ENCODE measurements at regions not wholly inside any gene's neighbourhood (a gene's known extent, or its start where the extent isn't known, plus 50 kb on each side); places are given as distances from the start of the nearest gene placed in this dataset.

DNA sequence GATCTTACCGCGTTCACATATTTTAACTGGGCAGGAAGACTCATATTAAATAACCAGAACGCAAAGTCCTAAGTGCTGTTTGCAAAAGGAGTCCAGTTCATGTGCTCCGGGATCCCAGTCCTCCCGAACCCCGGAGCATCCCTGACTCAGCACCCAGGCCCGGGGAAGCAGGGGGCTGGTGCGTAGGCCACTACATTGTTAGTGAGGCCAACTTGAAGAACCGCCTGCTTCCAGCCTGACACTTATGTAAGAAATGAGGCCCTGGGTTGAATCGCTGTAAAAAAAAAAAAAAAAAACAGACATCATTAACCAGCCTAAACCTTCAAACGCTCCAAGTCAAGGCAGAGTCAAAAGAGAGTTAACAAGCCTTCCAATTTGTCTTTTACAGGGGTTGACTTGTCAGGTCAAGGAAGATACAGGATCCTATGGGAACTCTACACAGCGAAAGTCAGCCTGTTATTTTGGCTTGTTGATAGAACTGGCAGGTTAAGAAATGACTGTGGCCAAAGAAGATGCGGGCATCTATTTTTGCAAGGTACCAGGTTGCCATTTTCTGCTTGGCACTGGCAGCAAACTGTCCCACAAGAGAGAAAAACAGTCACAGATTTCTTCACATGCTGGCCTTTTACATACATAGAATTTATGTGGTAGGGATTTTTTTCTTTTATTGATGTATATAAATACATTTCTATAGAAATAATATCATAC lies 93.3 kb downstream of the ACTL7B start:
- no peaks in the 10 kb centered on the region for H3K9me3 ChIP-seq (replicated peaks; ENCODE audit: low read length)
- H3K9ac ChIP-seq (ENCODE audit: low read depth, low read length) = no peak overlapping the region
- H3K4me1 ChIP-seq (ENCODE audit: control insufficient read depth, insufficient read depth, low read length) = no peaks in the 10 kb centered on the region
- H3K36me3 ChIP-seq (ENCODE audit: insufficient read depth, low read length) = no peaks in the 10 kb centered on the region
- no peak overlapping the region for H3K4me3 ChIP-seq (ENCODE audit: low read length)
- peaks cover 8% of the 10 kb centered on the region for H3K27me3 ChIP-seq (ENCODE audit: control insufficient read depth, insufficient read depth, low read length)
- H3K4me2 ChIP-seq (ENCODE audit: low read length) = no peak overlapping the region

DNA sequence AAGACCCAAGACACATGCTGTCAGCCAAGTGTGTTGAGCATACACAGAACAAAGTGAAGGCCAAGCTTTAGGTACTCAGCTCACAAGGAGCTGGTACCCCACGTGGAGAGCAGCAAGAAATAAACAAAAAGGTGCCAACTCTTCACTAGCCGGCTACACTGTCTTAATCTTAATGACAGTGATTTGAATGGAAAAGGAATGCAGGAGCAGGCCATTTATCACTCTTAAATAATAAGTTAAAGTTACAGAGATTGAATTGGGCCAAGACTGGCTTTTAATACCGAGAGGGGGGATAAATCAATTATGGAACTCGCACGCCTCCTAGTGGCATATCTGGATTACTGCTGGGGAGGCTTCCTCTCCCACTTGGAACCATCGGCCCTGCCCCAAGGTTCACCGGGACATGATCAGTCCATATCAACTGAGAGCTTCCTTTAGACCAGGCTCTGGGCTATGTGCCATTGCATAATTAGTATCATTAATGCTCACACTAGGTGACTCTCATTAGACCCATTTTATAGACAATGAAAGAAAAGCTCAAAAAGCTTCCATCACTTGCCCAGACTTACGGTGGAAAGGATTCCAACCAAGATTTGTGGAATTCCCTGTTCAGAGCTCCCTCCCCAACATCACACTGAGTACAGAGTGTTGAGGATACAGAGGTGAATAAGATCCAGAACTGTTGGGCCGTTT lies 94.0 kb downstream of the ACTL7B start:
- no peaks in the 10 kb centered on the region for H3K4me1 ChIP-seq (ENCODE audit: control insufficient read depth, insufficient read depth, low read length)
- H3K27me3 ChIP-seq (ENCODE audit: control insufficient read depth, insufficient read depth, low read length) = peaks cover 4% of the 10 kb centered on the region
- H3K9me3 ChIP-seq (replicated peaks; ENCODE audit: low read length) = no peaks in the 10 kb centered on the region
- H3K4me3 ChIP-seq (ENCODE audit: low read length) = no peak overlapping the region
- H3K4me2 ChIP-seq (ENCODE audit: low read length) = no peak overlapping the region
- H3K36me3 ChIP-seq (ENCODE audit: insufficient read depth, low read length) = no peaks in the 10 kb centered on the region
- no peak overlapping the region for H3K9ac ChIP-seq (ENCODE audit: low read depth, low read length)

DNA sequence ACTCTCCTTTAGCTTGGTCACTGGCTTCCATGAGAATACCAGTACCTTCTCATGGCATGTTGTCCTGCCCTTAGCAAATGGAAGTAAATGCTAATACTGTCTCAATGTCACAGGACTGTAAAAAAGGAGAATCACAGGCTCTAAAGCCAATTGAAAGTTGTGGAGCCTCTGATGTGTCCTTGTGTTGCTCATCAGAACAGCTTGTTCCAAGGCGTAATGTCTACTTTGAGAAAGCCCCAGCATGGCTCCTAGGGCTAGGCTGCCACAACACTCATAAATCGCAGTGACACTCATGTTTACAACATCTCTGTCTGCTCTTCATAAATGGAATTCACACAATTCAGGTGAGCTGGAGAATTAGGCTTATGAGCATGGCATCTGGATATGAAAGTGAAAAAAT lies 94.9 kb downstream of the ACTL7B start:
- H3K4me3 ChIP-seq (ENCODE audit: low read length) = no peak overlapping the region
- H3K27me3 ChIP-seq (ENCODE audit: control insufficient read depth, insufficient read depth, low read length) = peaks cover 4% of the 10 kb centered on the region
- no peaks in the 10 kb centered on the region for H3K36me3 ChIP-seq (ENCODE audit: insufficient read depth, low read length)
- no peaks in the 10 kb centered on the region for H3K9me3 ChIP-seq (replicated peaks; ENCODE audit: low read length)
- H3K4me1 ChIP-seq (ENCODE audit: control insufficient read depth, insufficient read depth, low read length) = no peaks in the 10 kb centered on the region
- H3K9ac ChIP-seq (ENCODE audit: low read depth, low read length) = no peak overlapping the region
- no peak overlapping the region for H3K4me2 ChIP-seq (ENCODE audit: low read length)

DNA sequence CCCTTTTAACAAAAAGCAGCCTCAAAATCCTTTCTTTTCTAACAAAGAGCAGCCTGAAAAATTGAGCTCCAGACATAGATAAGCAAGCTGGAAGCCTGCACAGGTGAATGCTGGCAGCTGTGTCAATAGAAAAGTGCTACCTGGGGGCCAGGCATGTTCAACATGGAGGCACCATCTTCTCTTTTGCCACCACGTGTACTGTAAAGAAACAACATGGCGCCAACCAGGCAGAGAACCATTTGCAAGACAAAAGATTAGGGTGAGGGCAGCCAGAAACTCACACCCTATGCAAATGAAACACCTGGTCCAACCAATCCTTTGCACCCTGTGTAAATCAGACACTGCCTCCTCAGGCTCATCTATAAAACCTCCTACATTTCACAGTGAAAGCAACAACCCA lies 96.0 kb downstream of the ACTL7B start:
- H3K4me3 ChIP-seq (ENCODE audit: low read length) = no peak overlapping the region
- no peaks in the 10 kb centered on the region for H3K9me3 ChIP-seq (replicated peaks; ENCODE audit: low read length)
- no peak overlapping the region for H3K9ac ChIP-seq (ENCODE audit: low read depth, low read length)
- no peaks in the 10 kb centered on the region for H3K4me1 ChIP-seq (ENCODE audit: control insufficient read depth, insufficient read depth, low read length)
- H3K27me3 ChIP-seq (ENCODE audit: control insufficient read depth, insufficient read depth, low read length) = peaks cover 3% of the 10 kb centered on the region
- no peak overlapping the region for H3K4me2 ChIP-seq (ENCODE audit: low read length)
- no peaks in the 10 kb centered on the region for H3K36me3 ChIP-seq (ENCODE audit: insufficient read depth, low read length)

DNA sequence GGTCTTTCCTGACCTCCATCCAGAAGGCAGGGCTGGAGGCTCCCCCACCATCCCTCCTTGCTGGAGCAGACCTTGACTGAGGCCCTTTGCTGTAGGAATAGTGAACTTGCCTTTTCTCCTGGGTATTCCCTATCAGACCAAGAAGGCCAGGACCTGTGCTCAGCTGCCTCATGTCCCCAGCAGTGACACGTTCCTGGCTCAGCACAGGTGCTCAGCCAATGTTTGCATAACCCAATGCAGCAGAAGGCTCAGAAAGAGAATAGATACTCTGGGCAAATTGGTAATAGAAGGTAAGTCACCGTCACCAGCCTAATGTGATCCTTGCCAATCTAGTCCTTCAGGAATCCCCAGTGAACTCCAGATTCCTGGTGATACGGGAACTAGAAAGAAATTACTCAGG lies 96.4 kb downstream of the ACTL7B start:
- Histone ChIP-seq H3K4me1 (ENCODE audit: control insufficient read depth, insufficient read depth, low read length) (no peaks in the 10 kb centered on the region), H3K9me3 (replicated peaks; ENCODE audit: low read length) (no peaks in the 10 kb centered on the region), H3K36me3 (ENCODE audit: insufficient read depth, low read length) (no peaks in the 10 kb centered on the region), H3K27me3 (ENCODE audit: control insufficient read depth, insufficient read depth, low read length) (no peaks in the 10 kb centered on the region), H3K9ac (ENCODE audit: low read depth, low read length) (no peak overlapping the region), H3K4me3 (ENCODE audit: low read length) (no peak overlapping the region), H3K4me2 (ENCODE audit: low read length) (no peak overlapping the region)

DNA sequence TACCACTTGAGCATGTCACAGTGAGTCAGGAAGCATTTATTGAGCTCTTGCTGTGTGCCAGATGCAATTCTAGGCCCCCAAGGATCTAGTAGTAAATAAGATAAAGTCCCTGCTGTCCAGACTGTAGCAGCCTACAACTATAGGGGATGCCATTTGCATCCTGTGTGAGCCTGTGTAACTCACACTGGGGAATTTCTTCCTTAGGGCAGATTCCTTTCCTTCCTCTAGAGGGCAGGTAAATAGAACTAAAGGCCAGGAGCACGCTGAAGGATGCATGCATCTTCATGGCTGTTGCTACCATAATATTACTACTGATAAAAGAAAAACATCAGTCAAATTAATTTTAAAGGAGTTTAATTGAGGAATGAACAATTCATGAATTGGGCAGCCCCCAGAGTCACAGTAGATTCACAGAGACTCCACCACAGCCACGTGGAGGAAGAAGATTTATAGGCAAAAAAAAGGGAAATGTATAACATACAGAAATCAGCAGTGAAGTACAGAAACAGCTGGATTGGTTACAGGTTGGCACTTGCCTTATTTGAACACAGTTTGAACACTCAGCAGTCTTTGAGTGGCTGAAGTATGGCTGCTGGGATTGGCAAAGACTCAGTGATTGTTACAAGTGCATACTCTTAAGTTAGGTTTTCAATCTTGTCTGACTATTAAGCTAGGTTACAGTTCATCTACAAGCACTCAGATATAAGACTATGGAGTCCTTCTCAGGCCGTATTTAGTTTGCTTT lies 98.9 kb downstream of the ACTL7B start:
- Histone ChIP-seq H3K9me3 (replicated peaks; ENCODE audit: low read length) (no peaks in the 10 kb centered on the region), H3K27me3 (ENCODE audit: control insufficient read depth, insufficient read depth, low read length) (no peaks in the 10 kb centered on the region), H3K36me3 (ENCODE audit: insufficient read depth, low read length) (no peaks in the 10 kb centered on the region), H3K4me2 (ENCODE audit: low read length) (no peak overlapping the region), H3K4me3 (ENCODE audit: low read length) (no peak overlapping the region), H3K4me1 (ENCODE audit: control insufficient read depth, insufficient read depth, low read length) (no peaks in the 10 kb centered on the region), H3K9ac (ENCODE audit: low read depth, low read length) (no peak overlapping the region)

DNA sequence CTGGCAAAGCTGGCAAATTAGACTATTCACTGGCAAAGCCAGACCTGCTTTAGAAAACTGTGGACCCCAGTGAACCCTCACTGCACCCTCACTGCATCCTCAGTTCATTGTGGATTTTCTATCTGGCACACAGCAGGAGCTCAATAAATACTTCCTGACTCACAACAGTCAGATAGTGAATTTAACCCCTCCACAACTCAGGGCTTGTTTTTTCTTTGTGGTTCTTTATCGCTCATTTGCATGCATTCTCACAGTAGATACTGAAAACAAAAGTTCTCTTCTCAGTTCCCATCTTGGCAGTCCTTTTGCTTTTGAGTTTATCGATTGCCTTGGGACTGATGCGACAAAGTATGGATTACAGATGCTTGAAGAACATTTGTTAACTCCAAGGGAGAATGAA lies 99.8 kb downstream of the ACTL7B start:
- Histone ChIP-seq H3K9me3 (replicated peaks; ENCODE audit: low read length) (no peaks in the 10 kb centered on the region), H3K9ac (ENCODE audit: low read depth, low read length) (no peak overlapping the region), H3K4me1 (ENCODE audit: control insufficient read depth, insufficient read depth, low read length) (no peaks in the 10 kb centered on the region), H3K4me3 (ENCODE audit: low read length) (no peak overlapping the region), H3K27me3 (ENCODE audit: control insufficient read depth, insufficient read depth, low read length) (peaks cover 5% of the 10 kb centered on the region), H3K4me2 (ENCODE audit: low read length) (no peak overlapping the region), H3K36me3 (ENCODE audit: insufficient read depth, low read length) (no peaks in the 10 kb centered on the region)

- Histone ChIP-seq H3K4me3 (ENCODE audit: low read length) (no peak overlapping the region), H3K27me3 (ENCODE audit: control insufficient read depth, insufficient read depth, low read length) (peaks cover 5% of the 10 kb centered on the region), H3K4me1 (ENCODE audit: control insufficient read depth, insufficient read depth, low read length) (no peaks in the 10 kb centered on the region), H3K4me2 (ENCODE audit: low read length) (no peak overlapping the region), H3K9me3 (replicated peaks; ENCODE audit: low read length) (no peaks in the 10 kb centered on the region), H3K36me3 (ENCODE audit: insufficient read depth, low read length) (no peaks in the 10 kb centered on the region), H3K9ac (ENCODE audit: low read depth, low read length) (no peak overlapping the region)
Measured at GRCh38 chr9:108751369-108751768, 104.4 kb downstream of the ACTL7B start.

DNA sequence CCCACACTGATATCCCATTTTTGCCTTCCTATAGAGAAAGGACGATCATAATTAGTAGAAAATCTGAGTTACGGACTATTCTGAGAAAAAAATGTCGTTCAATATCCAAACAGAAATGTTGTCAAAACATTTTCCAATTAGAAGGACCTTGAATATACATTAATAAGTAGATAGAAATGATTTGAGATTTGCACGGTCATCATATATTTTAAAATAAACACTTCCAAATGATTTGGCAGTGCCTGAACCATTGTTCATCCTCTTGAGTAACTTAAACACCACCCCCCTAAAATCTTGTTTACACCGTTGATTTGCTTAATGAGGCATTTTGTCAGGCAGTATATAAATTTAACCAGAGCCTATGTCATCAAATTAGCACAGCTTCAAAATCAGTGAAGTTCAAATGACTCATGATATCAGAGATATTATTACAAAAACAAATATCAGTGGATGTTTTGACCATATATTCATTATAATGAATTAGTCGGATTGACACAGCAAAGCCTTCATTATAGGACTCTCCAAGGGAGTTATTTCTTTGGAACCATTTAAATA lies 105.0 kb downstream of the ACTL7B start:
- H3K9ac ChIP-seq (ENCODE audit: low read depth, low read length) = no peak overlapping the region
- H3K36me3 ChIP-seq (ENCODE audit: insufficient read depth, low read length) = no peaks in the 10 kb centered on the region
- peaks cover 5% of the 10 kb centered on the region for H3K27me3 ChIP-seq (ENCODE audit: control insufficient read depth, insufficient read depth, low read length)
- no peak overlapping the region for H3K4me3 ChIP-seq (ENCODE audit: low read length)
- H3K4me1 ChIP-seq (ENCODE audit: control insufficient read depth, insufficient read depth, low read length) = no peaks in the 10 kb centered on the region
- H3K4me2 ChIP-seq (ENCODE audit: low read length) = no peak overlapping the region
- H3K9me3 ChIP-seq (replicated peaks; ENCODE audit: low read length) = no peaks in the 10 kb centered on the region

GRCh38 chr9:108748776-108749175 lies 107.0 kb downstream of the ACTL7B start:
- H3K9me3 ChIP-seq (replicated peaks; ENCODE audit: low read length) = no peaks in the 10 kb centered on the region
- H3K9ac ChIP-seq (ENCODE audit: low read depth, low read length) = no peak overlapping the region
- H3K4me1 ChIP-seq (ENCODE audit: control insufficient read depth, insufficient read depth, low read length) = no peaks in the 10 kb centered on the region
- peaks cover 5% of the 10 kb centered on the region for H3K27me3 ChIP-seq (ENCODE audit: control insufficient read depth, insufficient read depth, low read length)
- H3K4me2 ChIP-seq (ENCODE audit: low read length) = no peak overlapping the region
- H3K36me3 ChIP-seq (ENCODE audit: insufficient read depth, low read length) = no peaks in the 10 kb centered on the region
- no peak overlapping the region for H3K4me3 ChIP-seq (ENCODE audit: low read length)

GRCh38 chr9:108746864-108747263 lies 108.9 kb downstream of the ACTL7B start:
- H3K9me3 ChIP-seq (replicated peaks; ENCODE audit: low read length) = no peaks in the 10 kb centered on the region
- no peak overlapping the region for H3K4me3 ChIP-seq (ENCODE audit: low read length)
- H3K36me3 ChIP-seq (ENCODE audit: insufficient read depth, low read length) = no peaks in the 10 kb centered on the region
- H3K4me1 ChIP-seq (ENCODE audit: control insufficient read depth, insufficient read depth, low read length) = no peaks in the 10 kb centered on the region
- peaks cover 5% of the 10 kb centered on the region for H3K27me3 ChIP-seq (ENCODE audit: control insufficient read depth, insufficient read depth, low read length)
- no peak overlapping the region for H3K4me2 ChIP-seq (ENCODE audit: low read length)
- no peak overlapping the region for H3K9ac ChIP-seq (ENCODE audit: low read depth, low read length)
